HAP-1 (cell line): ENCODE measurements at regions not wholly inside any gene's neighbourhood (a gene's known extent, or its start where the extent isn't known, plus 50 kb on each side); places are given as distances from the start of the nearest gene placed in this dataset.

Experiments used
- DNase-seq, 2 experiments: peaks; one replicate each; pipeline ENCODE4 v3.0.0-alpha.2; 2016 to 2020; ENCODE audit warnings: low spot score in 2 of 2
- H3K27me3 ChIP-seq: fragments of 250-450 bp; sonication (Bioruptor Pico); 2 replicates; pipeline ENCODE4 v1.5.1; 2020; ENCODE audit warnings: low read depth, mild to moderate bottlenecking, moderate library complexity
- H3K36me3 ChIP-seq: fragments of 250-450 bp; sonication (Bioruptor Pico); replicated peaks from 2 replicates; pipeline ENCODE4 v1.5.1; 2020; ENCODE audit warnings: mild to moderate bottlenecking
- H3K4me1 ChIP-seq: fragments of 250-450 bp; sonication (Bioruptor Pico); 2 replicates; pipeline ENCODE4 v1.5.1; 2020; ENCODE audit warnings: mild to moderate bottlenecking
- H3K4me3 ChIP-seq: fragments of 250-450 bp; sonication (Bioruptor Pico); 2 replicates; pipeline ENCODE4 v1.5.1; 2020; ENCODE audit warnings: mild to moderate bottlenecking, moderate library complexity
- H3K9me3 ChIP-seq: fragments of 250-450 bp; sonication (Bioruptor Pico); 2 replicates; pipeline ENCODE4 v1.5.1; 2020; ENCODE audit warnings: mild to moderate bottlenecking, moderate library complexity
- in situ Hi-C: fragments of 300-500 bp; cut with MboI; formaldehyde crosslinking; loops from 3 replicates; pipeline ENCODE4 v1.14.3; 2020; ENCODE audit warnings: low sequenced_read_pairs, inconsistent platforms, mixed read lengths

DNA sequence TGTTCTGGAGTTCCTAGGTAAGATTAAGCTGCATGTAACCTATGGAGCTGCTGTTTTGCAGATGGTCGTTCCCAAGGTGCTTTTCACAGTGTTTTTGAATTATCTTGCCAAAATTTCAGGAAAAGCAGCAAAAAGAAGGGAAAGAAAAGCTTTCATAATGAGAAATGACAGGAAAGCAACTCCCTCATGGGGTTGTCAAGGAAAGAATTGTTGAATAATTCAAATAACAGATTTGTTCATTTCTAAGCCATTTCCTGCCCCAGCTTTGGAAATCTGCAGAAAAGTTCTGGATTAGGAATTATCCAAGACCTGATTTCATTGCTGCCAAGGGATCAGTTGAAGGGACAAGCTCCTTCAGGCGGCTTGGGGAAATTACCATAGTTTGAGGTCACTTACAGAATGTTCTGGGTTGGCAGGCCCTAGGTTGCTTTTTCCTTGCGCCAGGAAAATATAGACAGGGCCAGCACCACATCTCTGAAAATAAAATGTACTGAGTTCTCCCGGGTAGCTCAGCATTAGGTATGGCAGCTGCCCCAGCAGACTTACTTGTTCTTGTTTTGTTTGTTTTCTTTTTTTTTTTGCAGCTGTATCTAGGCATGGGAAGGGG, 354.7 kb downstream of the STIM2 start:
- in situ Hi-C loops, result no loop called here
- Histone ChIP-seq H3K4me3 (no peak overlapping the region), H3K9me3 (no peaks in the 10 kb centered on the region), H3K27me3 (no peaks in the 10 kb centered on the region), H3K36me3 (no peaks in the 10 kb centered on the region), H3K4me1 (no peaks in the 10 kb centered on the region)
- no peak for DNase-seq

- DNase-seq, result no peak
- H3K9me3 ChIP-seq, result no peaks in the 10 kb centered on the region
- no peaks in the 10 kb centered on the region for H3K27me3 ChIP-seq
- in situ Hi-C loops, result no loop called here
- H3K36me3 ChIP-seq, result no peaks in the 10 kb centered on the region
- no peaks in the 10 kb centered on the region for H3K4me1 ChIP-seq
- H3K4me3 ChIP-seq, result no peak overlapping the region
Observed at GRCh38 chr4:27217261-27217769, 356.7 kb downstream of the STIM2 start.

- DNase-seq, result no peak
- Histone ChIP-seq H3K9me3 (no peaks in the 10 kb centered on the region), H3K27me3 (no peaks in the 10 kb centered on the region; the same call in 1 of the 2 replicates), H3K4me3 (no peak overlapping the region), H3K4me1 (no peaks in the 10 kb centered on the region), H3K36me3 (no peaks in the 10 kb centered on the region)
- in situ Hi-C loops, result no loop called here
Observed at GRCh38 chr4:27218013-27218412, 357.4 kb downstream of the STIM2 start.

DNA sequence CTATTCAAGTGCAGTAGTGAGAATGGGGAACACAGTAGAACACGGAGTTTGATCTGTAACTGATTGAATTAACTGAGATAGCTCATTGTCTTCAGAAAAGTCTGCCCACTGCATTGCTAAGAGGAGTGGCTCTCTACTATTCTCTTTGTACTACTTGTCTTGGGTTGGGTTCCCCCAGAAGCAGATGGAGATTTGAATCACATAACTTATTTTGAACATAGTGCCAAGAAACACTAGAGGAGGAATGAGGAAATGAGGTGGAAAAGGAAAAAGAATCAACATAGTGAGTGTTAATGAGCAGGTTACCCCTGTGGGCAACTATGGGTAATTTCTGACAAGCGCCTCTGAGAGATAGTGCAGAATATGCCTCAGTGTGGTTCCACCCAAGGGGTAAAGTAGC, 362.7 kb downstream of the STIM2 start:
- no peak for DNase-seq
- H3K4me3 ChIP-seq, result no peak overlapping the region
- in situ Hi-C loops, result no loop called here
- H3K27me3 ChIP-seq, result no peaks in the 10 kb centered on the region; the same call in 1 of the 2 replicates
- H3K36me3 ChIP-seq, result no peaks in the 10 kb centered on the region
- H3K4me1 ChIP-seq, result no peaks in the 10 kb centered on the region
- no peaks in the 10 kb centered on the region for H3K9me3 ChIP-seq

DNA sequence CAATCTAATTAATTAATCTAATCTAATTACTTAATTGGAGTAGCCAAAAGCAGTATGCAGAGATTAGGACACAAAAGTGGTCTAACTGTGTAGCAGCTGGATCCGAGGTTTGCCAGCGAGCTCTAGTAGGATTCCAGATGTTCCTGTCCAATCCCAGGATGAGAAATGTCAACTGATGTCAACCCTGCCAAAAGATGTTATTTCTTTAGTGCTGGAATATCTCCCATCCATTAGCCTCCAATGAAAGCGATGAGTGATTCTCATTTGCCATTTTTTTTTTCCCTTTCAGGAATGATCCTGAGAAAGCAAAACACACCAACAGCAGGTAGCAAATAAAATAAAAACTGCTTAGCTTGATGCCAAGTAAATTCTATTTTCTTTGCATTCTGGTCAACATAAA, 372.9 kb downstream of the STIM2 start:
- Histone ChIP-seq H3K27me3 (no peaks in the 10 kb centered on the region), H3K4me1 (no peaks in the 10 kb centered on the region), H3K9me3 (no peaks in the 10 kb centered on the region), H3K4me3 (no peak overlapping the region), H3K36me3 (no peaks in the 10 kb centered on the region)
- DNase-seq, result no peak
- in situ Hi-C loops, result no loop called here

- Histone ChIP-seq H3K4me3 (no peak overlapping the region), H3K36me3 (no peaks in the 10 kb centered on the region), H3K9me3 (no peaks in the 10 kb centered on the region), H3K4me1 (no peaks in the 10 kb centered on the region), H3K27me3 (no peaks in the 10 kb centered on the region)
- DNase-seq, result no peak
- in situ Hi-C loops, result no loop called here
Observed at GRCh38 chr4:27234306-27234899, 373.8 kb downstream of the STIM2 start.

DNA sequence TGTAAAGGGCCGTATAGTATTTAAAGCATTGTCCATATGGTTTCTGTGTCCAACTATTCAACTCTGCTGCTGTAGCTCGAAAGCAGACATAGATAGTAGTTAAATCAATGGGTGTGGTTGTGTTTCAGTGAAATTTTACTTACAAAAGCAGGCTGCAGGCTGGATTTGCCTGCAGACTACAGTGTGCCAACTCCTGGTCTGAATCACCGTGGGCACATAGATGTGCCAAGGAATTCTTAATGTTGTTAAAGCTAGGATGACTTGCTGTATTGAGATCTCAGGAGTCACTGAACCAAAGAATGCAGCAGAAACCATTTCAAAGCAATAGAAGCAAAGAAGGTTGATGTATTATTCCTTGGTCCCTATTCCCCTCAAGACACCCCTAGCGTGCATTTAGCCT, 379.0 kb downstream of the STIM2 start:
- no peaks in the 10 kb centered on the region for H3K9me3 ChIP-seq
- no peaks in the 10 kb centered on the region for H3K27me3 ChIP-seq
- H3K4me1 ChIP-seq, result no peaks in the 10 kb centered on the region
- no peaks in the 10 kb centered on the region for H3K36me3 ChIP-seq
- in situ Hi-C loops, result no loop called here
- no peak overlapping the region for H3K4me3 ChIP-seq
- DNase-seq, result no peak

DNA sequence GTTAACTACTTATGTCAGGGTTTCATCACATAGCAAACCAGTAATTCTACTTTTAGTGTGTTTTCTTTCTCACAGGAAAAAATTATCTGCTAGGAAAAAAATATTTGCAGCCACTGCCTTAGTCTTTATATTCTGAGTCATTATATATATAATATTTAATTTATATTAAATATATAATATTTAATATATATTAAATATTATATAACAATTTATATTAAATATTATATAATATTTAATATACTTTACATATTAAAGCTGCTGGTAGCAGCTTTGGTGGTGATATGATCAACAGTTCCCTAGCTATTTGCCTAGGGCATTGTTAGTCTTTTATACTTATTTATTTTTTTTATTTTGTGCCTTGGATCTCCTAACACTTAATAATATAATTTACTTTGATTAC, 381.6 kb downstream of the STIM2 start:
- Histone ChIP-seq H3K36me3 (no peaks in the 10 kb centered on the region), H3K4me3 (no peak overlapping the region), H3K27me3 (no peaks in the 10 kb centered on the region), H3K4me1 (no peaks in the 10 kb centered on the region), H3K9me3 (no peaks in the 10 kb centered on the region)
- in situ Hi-C loops, result no loop called here
- no peak for DNase-seq

DNA sequence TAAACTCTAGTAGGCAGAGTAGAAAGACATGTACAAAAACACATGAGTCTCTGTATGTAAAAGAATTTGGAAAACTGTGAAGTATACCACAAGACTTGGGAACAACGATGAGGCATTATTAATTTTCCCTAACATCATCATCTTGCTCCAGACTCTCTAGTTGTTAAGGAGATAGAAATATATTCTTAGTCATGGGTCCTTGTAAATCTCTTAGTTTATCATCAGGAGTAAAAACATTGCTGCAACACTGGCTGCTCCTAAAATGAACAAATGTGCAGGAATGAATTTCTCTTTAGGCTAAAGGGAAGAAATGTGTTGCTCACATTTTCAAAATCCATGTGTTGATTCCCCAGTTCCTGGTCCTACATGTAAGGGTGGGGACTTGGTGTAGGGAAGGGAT, 384.6 kb downstream of the STIM2 start:
- no peaks in the 10 kb centered on the region for H3K9me3 ChIP-seq
- in situ Hi-C loops, result no loop called here

DNA sequence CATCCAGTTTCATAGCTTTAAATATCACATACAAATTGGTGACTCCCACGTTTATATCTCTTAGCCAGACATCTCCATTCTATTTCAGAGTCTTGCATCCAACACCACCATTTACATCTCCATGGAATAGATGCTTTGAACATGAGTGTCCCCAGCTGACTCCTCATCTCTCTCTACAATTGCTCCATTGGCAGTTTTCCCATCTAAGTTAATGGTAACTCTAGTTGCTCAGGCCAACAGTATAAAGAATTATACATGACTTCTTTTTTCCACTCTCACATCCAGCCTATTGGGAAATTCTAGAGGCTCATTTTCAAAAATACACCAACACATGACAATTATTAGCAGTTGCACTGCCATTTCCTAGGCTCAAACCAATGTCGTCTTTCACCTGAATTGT, 388.2 kb downstream of the STIM2 start:
- no peaks in the 10 kb centered on the region for H3K27me3 ChIP-seq
- no peak for DNase-seq
- H3K4me1 ChIP-seq, result no peaks in the 10 kb centered on the region
- in situ Hi-C loops, result no loop called here
- no peaks in the 10 kb centered on the region for H3K9me3 ChIP-seq
- no peak overlapping the region for H3K4me3 ChIP-seq
- H3K36me3 ChIP-seq, result no peaks in the 10 kb centered on the region

More for the DNA sequence above, 384.6 kb downstream of the STIM2 start:
- Histone ChIP-seq H3K4me1 (no peaks in the 10 kb centered on the region), H3K4me3 (no peak overlapping the region), H3K27me3 (no peaks in the 10 kb centered on the region), H3K36me3 (no peaks in the 10 kb centered on the region)
- DNase-seq, result no peak

GRCh38 chr4:27251771-27252170, 391.1 kb downstream of the STIM2 start:
- H3K36me3 ChIP-seq, result no peaks in the 10 kb centered on the region
- in situ Hi-C loops, result no loop called here
- no peak overlapping the region for H3K4me3 ChIP-seq
- H3K27me3 ChIP-seq, result no peaks in the 10 kb centered on the region
- H3K4me1 ChIP-seq, result no peaks in the 10 kb centered on the region
- no peaks in the 10 kb centered on the region for H3K9me3 ChIP-seq
- no peak for DNase-seq

- H3K9me3 ChIP-seq, result no peaks in the 10 kb centered on the region
- H3K36me3 ChIP-seq, result no peaks in the 10 kb centered on the region
- H3K4me3 ChIP-seq, result no peak overlapping the region
- H3K27me3 ChIP-seq, result no peaks in the 10 kb centered on the region
- no peaks in the 10 kb centered on the region for H3K4me1 ChIP-seq
- DNase-seq, result no peak
- in situ Hi-C loops, result no loop called here
Observed at GRCh38 chr4:27267339-27267969, 406.8 kb downstream of the STIM2 start.

- no peaks in the 10 kb centered on the region for H3K9me3 ChIP-seq
- H3K36me3 ChIP-seq, result no peaks in the 10 kb centered on the region
- DNase-seq, result no peak
- no peaks in the 10 kb centered on the region for H3K4me1 ChIP-seq
- H3K4me3 ChIP-seq, result no peak overlapping the region
- H3K27me3 ChIP-seq, result no peaks in the 10 kb centered on the region
- in situ Hi-C loops, result no loop called here
Observed at GRCh38 chr4:27267970-27268355, 407.3 kb downstream of the STIM2 start.

- Histone ChIP-seq H3K9me3 (no peaks in the 10 kb centered on the region), H3K4me1 (no peaks in the 10 kb centered on the region), H3K36me3 (no peaks in the 10 kb centered on the region), H3K27me3 (no peaks in the 10 kb centered on the region), H3K4me3 (no peak overlapping the region)
- DNase-seq, result no peak
- in situ Hi-C loops, result no loop called here
Observed at GRCh38 chr4:27270435-27270834, 409.8 kb downstream of the STIM2 start.
